ENCODE measurements at regions not wholly inside any gene's neighbourhood (a gene's known extent, or its start where the extent isn't known, plus 50 kb on each side); places are given as distances from the start of the nearest gene placed in this dataset.

DNA sequence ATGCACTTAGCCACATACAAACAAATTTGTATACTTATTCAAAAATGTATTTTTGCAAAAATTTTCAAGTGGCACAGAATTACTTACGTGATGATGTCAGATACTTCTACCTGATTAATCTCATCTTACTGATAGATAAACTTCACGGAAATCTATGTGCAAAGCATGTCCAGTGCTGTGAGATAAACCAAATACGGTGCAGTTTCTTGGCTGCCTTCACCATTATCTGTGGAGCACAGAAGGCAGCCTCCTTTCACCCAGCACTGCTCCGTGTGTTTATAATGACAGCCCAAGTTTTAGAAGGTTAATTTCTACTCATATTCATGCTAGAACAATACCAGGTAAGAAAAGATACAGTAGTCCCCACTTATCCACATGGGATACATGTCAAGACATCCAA lies 59.0 kb upstream of the PDE10A start:
- TF ChIP-seq, protein P1, sequence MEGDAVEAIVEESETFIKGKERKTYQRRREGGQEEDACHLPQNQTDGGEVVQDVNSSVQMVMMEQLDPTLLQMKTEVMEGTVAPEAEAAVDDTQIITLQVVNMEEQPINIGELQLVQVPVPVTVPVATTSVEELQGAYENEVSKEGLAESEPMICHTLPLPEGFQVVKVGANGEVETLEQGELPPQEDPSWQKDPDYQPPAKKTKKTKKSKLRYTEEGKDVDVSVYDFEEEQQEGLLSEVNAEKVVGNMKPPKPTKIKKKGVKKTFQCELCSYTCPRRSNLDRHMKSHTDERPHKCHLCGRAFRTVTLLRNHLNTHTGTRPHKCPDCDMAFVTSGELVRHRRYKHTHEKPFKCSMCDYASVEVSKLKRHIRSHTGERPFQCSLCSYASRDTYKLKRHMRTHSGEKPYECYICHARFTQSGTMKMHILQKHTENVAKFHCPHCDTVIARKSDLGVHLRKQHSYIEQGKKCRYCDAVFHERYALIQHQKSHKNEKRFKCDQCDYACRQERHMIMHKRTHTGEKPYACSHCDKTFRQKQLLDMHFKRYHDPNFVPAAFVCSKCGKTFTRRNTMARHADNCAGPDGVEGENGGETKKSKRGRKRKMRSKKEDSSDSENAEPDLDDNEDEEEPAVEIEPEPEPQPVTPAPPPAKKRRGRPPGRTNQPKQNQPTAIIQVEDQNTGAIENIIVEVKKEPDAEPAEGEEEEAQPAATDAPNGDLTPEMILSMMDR (IDR thresholded peaks at IDR 0.05) = no peak
- TF ChIP-seq POLR2A (IDR thresholded peaks at IDR 0.05) = no peak

All from right lobe of liver (tissue), 4 donors.